Head of caudate nucleus (tissue), 42 donors: ENCODE measurements at regions not wholly inside any gene's neighbourhood (a gene's known extent, or its start where the extent isn't known, plus 50 kb on each side); places are given as distances from the start of the nearest gene placed in this dataset.

Source experiments
- DNase-seq, 42 donors: peaks; one replicate each; pipeline versions ENCODE4 v3.0.0 to v3.0.0-alpha.2; 2020 to 2021; ENCODE audit warnings: mixed read lengths in 7 of 42
- intact Hi-C: fragments of 100-400 bp; cut with DNase I; formaldehyde crosslinking; loops from one replicate; pipeline ENCODE4 v1.15.0; 2022

- DNase-seq = no peak
Observed at GRCh38 chr3:77835921-77836320, 796.0 kb downstream of the ROBO2 start.

GRCh38 chr3:77837456-77838025 is 797.6 kb downstream of the ROBO2 start:
- DNase-seq = no peak

More at GRCh38 chr3:77835921-77836320, 796.0 kb downstream of the ROBO2 start:
- intact Hi-C loops = no loop called here

DNA sequence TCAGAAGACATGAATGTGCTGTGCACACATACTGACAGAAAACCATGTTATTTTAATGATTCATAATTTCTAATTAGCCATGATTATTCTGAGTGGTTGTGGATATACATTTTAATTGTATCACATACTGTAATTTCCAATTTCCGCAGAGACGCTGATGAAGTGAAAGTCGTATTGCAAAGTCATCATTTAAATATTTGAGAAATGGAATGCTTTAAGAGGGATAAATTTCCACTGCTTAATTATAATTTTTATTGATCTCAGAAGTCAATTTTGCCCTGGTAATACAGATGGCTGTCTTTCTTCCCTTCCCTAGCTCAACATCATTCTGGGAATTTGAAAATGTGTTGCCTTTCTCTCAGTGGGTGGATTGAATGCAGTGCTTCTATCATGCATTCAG is 819.3 kb downstream of the ROBO2 start:
- DNase-seq = no peak
- intact Hi-C loops = no loop called here

More at GRCh38 chr3:77837456-77838025, 797.6 kb downstream of the ROBO2 start:
- intact Hi-C loops = no loop called here

DNA sequence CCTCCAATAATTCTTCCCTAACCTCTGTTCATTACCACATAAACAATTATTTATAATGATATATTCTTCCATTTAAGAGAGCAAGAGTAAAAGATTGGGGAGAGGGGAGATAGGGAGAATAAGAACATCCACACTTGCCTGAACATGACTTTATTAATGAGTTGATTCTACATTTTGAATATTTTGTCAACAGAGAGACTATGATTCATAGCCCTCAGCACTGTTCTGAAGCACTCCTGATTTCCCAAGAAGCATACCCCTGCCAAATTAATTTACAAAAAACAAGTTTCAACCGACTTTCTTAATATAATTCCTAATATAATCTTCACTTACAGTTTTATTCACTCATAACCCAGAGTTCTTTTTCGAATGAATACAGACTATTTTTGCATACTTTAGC is 828.8 kb downstream of the ROBO2 start:
- intact Hi-C loops = no loop called here
- no peak for DNase-seq

DNA sequence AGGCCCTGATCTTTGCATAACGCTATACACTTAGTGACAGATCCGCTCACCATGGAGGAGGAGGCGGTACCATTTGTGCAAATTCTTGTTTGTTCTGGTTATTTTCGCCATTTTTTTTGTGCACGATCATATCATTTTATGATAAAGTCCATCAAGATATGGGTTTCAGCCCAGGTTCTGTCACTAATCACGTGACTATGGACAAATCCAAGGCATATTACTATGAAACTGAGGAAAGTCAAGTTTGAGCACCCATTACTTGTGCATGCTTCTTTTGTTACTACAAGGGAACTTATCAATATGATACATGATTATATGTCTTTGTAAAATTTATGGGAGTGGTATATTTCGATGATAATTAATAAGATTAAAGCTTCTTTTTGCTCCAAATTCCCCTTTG is 829.5 kb downstream of the ROBO2 start:
- DNase-seq = no peak
- intact Hi-C loops = no loop called here

DNA sequence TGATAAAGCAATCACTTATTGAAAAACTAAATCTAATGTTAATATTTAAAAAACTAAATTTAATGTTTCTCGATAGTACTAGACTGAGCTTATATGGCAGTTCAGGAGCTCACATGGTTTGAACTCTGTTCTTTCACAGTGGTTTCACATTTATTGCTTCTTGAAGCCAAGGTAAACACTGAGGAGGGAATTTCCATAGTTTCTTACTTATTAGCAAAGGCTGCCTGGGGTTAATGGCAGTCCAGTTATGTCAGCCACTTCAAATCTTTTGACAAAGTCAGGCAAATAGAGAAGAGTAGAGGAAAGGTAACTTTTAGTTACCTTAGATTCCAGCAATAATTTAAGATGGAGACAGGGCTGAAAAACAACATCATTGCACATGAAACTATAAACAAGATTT is 831.5 kb downstream of the ROBO2 start:
- no peak for DNase-seq
- intact Hi-C loops = no loop called here

GRCh38 chr3:77873598-77873997 is 833.7 kb downstream of the ROBO2 start:
- peak in 13 of 42 donors; percentile 4 to 45 (median 11) for DNase-seq
- intact Hi-C loops = no loop called here

GRCh38 chr3:77885381-77885780 is 845.5 kb downstream of the ROBO2 start:
- intact Hi-C loops = no loop called here
- DNase-seq = no peak

- no peak for DNase-seq
- intact Hi-C loops = no loop called here
Observed at GRCh38 chr3:77887611-77888010, 847.7 kb downstream of the ROBO2 start.

- intact Hi-C loops = no loop called here
- no peak for DNase-seq
Observed at GRCh38 chr3:77889616-77890015, 849.7 kb downstream of the ROBO2 start.

DNA sequence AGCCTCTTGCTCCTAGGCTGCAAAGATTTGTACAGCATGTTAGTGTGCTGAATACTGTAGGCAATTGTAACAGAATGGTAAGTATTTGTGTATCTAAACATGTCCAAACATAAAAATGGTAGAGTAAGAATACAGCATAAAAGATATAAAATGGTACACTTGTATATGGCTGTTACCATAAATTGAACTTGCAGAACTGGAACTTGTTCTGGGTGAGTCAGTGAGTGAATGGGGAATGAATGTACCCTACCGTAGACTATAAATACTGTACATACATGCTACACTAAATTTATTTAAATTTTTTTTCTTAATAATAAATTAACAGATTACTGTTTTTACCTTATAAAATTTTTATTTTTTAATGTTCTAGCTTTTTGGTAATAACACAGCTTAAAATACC is 858.7 kb downstream of the ROBO2 start:
- intact Hi-C loops = no loop called here
- no peak for DNase-seq

GRCh38 chr3:77902675-77903074 is 862.8 kb downstream of the ROBO2 start:
- intact Hi-C loops = no loop called here
- no peak for DNase-seq

- intact Hi-C loops = no loop called here
- no peak for DNase-seq
Observed at GRCh38 chr3:77906102-77906709, 866.3 kb downstream of the ROBO2 start.

GRCh38 chr3:77913524-77914174 is 873.8 kb downstream of the ROBO2 start:
- no peak for DNase-seq
- intact Hi-C loops = no loop called here

GRCh38 chr3:77915336-77915735 is 875.4 kb downstream of the ROBO2 start:
- intact Hi-C loops = no loop called here
- no peak for DNase-seq

DNA sequence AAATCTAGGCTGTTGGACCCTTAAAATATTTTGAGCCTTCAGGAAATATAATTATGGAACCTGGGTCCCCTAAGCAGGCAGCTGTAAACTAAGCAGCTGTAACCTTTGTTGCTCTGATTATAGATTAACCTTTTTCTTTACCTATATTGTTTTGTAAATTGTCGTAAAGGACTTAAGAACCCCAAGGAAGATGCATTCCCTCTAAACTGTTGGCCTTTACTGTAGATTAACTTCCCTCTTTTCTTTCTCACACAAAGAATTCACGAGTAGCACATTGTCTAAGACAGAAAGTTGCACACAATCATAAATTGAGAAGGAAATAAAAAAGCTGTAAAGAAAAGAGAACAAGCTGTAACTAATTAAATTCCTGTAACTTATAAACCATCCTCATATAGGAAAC is 877.3 kb downstream of the ROBO2 start:
- intact Hi-C loops = no loop called here
- no peak for DNase-seq

DNA sequence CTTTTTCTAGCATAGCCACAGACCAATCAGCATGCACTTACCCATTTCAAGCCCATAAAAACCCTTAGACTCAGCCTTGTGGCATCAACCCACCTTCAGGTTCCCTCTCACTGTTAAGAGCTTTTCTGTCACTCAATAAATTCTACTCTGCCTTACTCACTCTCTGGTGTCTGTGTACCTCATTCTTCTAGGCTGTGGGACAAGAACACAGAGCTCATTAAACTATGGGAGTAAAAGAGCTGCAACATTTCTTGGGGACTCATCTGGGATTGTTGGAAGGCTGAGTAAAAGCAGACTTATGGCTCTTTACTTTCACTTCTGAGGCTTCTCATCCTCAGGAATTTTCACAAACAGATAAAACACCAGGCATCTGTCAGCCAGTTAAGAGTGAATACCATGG is 879.3 kb downstream of the ROBO2 start:
- intact Hi-C loops = no loop called here
- DNase-seq = no peak

DNA sequence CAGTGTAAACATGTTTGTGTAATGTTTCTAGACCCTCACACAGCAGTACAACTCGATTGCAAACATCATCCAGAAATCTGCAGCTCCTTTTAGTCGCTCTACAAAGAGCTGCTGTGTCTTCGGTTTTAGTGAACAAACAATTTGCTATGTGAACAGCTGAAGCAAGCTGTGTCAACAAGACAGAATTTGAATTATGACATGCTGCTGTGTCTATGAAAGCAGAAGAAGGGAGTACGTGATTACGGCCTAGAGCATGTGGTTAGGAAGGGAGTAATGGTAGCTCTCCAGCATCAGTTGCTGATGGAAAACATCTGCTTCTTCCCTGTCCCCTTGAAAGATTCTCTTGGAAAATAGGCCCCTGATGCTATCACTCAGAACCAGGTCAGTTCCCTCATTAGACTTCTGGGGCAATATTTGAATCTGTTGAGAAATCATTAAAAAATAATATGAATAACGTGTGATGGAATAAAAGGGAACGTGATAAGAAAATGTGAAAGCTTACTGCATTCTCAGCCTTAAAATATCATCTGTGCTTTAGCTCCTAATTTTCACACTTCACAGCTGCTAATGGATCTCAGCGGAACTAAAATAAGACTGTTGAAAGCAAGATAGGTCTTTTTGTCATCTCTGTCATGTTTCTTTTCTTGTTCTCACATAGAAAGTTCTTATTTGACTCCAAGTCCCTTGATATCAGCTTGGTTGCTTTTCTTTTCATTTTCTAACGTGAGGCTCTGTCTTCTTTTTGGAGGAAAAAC is 891.5 kb downstream of the ROBO2 start:
- intact Hi-C loops = no loop called here
- DNase-seq = peak in 2 of 42 donors; percentile 6 to 16

GRCh38 chr3:77932926-77933325 is 893.0 kb downstream of the ROBO2 start:
- intact Hi-C loops = no loop called here
- DNase-seq = no peak

DNA sequence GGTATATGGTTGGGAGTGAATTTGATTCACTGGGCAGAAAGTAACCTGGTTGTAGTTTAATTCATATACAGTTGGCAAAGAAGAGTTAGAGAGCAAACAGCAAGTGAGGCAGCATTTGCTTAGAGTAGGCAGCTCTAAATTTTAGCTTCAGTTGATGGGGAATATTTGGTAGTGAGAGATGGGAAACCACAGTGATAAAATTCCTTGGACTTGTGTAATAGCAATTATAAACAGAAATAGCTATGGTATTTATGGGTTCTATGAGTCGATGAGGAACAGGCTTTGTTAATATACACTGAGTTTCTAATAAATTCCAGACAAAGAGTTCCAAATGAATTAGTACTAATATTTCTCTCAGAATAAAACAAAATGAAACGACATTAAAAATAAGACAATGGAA is 894.0 kb downstream of the ROBO2 start:
- intact Hi-C loops = no loop called here
- no peak for DNase-seq
